OCI-LY7 (cell line): ENCODE measurements at regions not wholly inside any gene's neighbourhood (a gene's known extent, or its start where the extent isn't known, plus 50 kb on each side); places are given as distances from the start of the nearest gene placed in this dataset.

Source experiments
- BruUV-seq: library from RNA; stranded (reverse); fragments of 400-500 nt; replicated peaks from 2 replicates; lab custom pipeline; 2021; lab: Mats Ljungman, UMichigan
- CTCF ChIA-PET: fragments of 300-600 bp; sonication (Branson Sonifier 250); formaldehyde crosslinking; loops from one replicate; lab custom pipeline; 2022; ENCODE audit warnings: antibody characterized with exemption; ENCODE audit not compliant: unreplicated experiment; lab: Charles Lee
- POLR2A ChIA-PET: fragments of 300-600 bp; sonication (Branson Sonifier 250); formaldehyde crosslinking; loops from one replicate; lab custom pipeline; 2022; ENCODE audit warnings: antibody characterized with exemption; lab: Charles Lee
- DNase-seq: peaks from one replicate; pipeline ENCODE4 v3.0.0-alpha.2; 2015; ENCODE audit warnings: low spot score
- H2AFZ ChIP-seq: fragments of 200-600 bp; sonication (generic), shearing (Covaris generic); 2 replicates; pipeline ENCODE4 v1.6.1; 2014; ENCODE audit warnings: mild to moderate bottlenecking, antibody characterized with exemption, low read length, moderate library complexity
- H3K27ac ChIP-seq: fragments of 200-600 bp; sonication (generic); 2 replicates; pipeline ENCODE4 v1.5.1; 2014; ENCODE audit warnings: mixed run types, low read depth, mild to moderate bottlenecking, moderate library complexity, low read length, inconsistent platforms; ENCODE audit not compliant: poor library complexity, severe bottlenecking
- H3K36me3 ChIP-seq: fragments of 200-600 bp; sonication (generic); 2 replicates; pipeline ENCODE4 v1.6.1; 2014; ENCODE audit warnings: mild to moderate bottlenecking, antibody characterized with exemption, low read length, moderate library complexity, mixed read lengths; ENCODE audit not compliant: insufficient read depth
- H3K4me1 ChIP-seq: fragments of 200-600 bp; sonication (generic); 2 replicates; pipeline ENCODE4 v1.5.1; 2014; ENCODE audit warnings: mild to moderate bottlenecking, low read length; ENCODE audit not compliant: insufficient read depth, poor library complexity, severe bottlenecking
- H3K4me2 ChIP-seq: fragments of 200-600 bp; sonication (generic); 2 replicates; pipeline ENCODE4 v1.6.1; 2014; ENCODE audit warnings: mild to moderate bottlenecking, low read length
- H3K4me3 ChIP-seq: fragments of 200-600 bp; sonication (generic); 2 replicates; pipeline ENCODE4 v1.5.1; 2014; ENCODE audit warnings: mild to moderate bottlenecking, low read depth, low read length; ENCODE audit not compliant: poor library complexity, severe bottlenecking
- H3K79me2 ChIP-seq: fragments of 200-600 bp; sonication (generic); 2 replicates; pipeline ENCODE4 v1.6.1; 2016; ENCODE audit warnings: low read depth, mild to moderate bottlenecking, low read length, moderate library complexity, mixed read lengths; ENCODE audit not compliant: insufficient read depth
- H3K9me2 ChIP-seq: fragments of 200-600 bp; sonication (generic); 2 replicates; pipeline ENCODE4 v1.6.1; 2016; ENCODE audit warnings: mild to moderate bottlenecking, low read length, mixed read lengths; ENCODE audit not compliant: insufficient read depth
- H3K9me3 ChIP-seq: fragments of 200-600 bp; sonication (generic); 2 replicates; pipeline ENCODE4 v1.6.1; 2014; ENCODE audit warnings: mild to moderate bottlenecking, mixed run types, low read length, mixed read lengths
- H4K20me1 ChIP-seq: fragments of 200-600 bp; sonication (generic); 2 replicates; pipeline ENCODE4 v1.6.1; 2014; ENCODE audit warnings: mild to moderate bottlenecking, antibody characterized with exemption, low read length, moderate library complexity, mixed read lengths; ENCODE audit not compliant: insufficient read depth
- EZH2phosphoT487 ChIP-seq: fragments of 200-600 bp; sonication (generic); IDR thresholded peaks from 2 replicates; pipeline ENCODE4 v1.6.1; 2018; ENCODE audit warnings: low read depth, borderline replicate concordance, mild to moderate bottlenecking, mixed run types, antibody characterized with exemption, low read length, moderate library complexity, mixed read lengths
- intact Hi-C: fragments of 100-400 bp; cut with micrococcal nuclease; formaldehyde crosslinking; loops from one replicate; pipeline ENCODE4 v1.10.0; 2022; ENCODE audit not compliant: unreplicated experiment
- TF ChIP-seq, protein P1 (sequence below): fragments of 200-600 bp; sonication (generic); conservative IDR thresholded peaks from 2 replicates; pipeline ENCODE4 v1.5.1; 2014; ENCODE audit warnings: mild to moderate bottlenecking, antibody characterized with exemption, low read length, moderate library complexity, mixed read lengths

GRCh38 chr12:45540661-45541341, 188.7 kb upstream of the ARID2 start:
- Histone ChIP-seq H3K79me2 (no peaks in the 10 kb centered on the region), H2AFZ (no peak overlapping the region), H3K27ac (no peak overlapping the region), H3K9me2 (no peaks in the 10 kb centered on the region), H3K4me1 (no peaks in the 10 kb centered on the region), H3K36me3 (no peaks in the 10 kb centered on the region), H3K4me3 (no peak overlapping the region), H4K20me1 (no peaks in the 10 kb centered on the region), H3K9me3 (no peaks in the 10 kb centered on the region), H3K4me2 (no peak overlapping the region)
- DNase-seq, result no peak
- intact Hi-C loops, result loop anchor here (5.0 to 10.0 kb wide), 3 partner anchors 184 to 466 kb away; partner anchors contain the start of gene ARID2
- ChIA-PET POLR2A (no interaction called here), CTCF (no interaction called here)
- no TSS peak for BruUV-seq
- TF ChIP-seq EZH2phosphoT487, result no peak

- H3K4me3 ChIP-seq, result no peak overlapping the region
- H3K27ac ChIP-seq, result no peak overlapping the region
- H3K9me2 ChIP-seq, result no peaks in the 10 kb centered on the region
- no peaks in the 10 kb centered on the region for H3K36me3 ChIP-seq
- no peaks in the 10 kb centered on the region for H4K20me1 ChIP-seq
- no TSS peak for BruUV-seq
- TF ChIP-seq, protein P1, sequence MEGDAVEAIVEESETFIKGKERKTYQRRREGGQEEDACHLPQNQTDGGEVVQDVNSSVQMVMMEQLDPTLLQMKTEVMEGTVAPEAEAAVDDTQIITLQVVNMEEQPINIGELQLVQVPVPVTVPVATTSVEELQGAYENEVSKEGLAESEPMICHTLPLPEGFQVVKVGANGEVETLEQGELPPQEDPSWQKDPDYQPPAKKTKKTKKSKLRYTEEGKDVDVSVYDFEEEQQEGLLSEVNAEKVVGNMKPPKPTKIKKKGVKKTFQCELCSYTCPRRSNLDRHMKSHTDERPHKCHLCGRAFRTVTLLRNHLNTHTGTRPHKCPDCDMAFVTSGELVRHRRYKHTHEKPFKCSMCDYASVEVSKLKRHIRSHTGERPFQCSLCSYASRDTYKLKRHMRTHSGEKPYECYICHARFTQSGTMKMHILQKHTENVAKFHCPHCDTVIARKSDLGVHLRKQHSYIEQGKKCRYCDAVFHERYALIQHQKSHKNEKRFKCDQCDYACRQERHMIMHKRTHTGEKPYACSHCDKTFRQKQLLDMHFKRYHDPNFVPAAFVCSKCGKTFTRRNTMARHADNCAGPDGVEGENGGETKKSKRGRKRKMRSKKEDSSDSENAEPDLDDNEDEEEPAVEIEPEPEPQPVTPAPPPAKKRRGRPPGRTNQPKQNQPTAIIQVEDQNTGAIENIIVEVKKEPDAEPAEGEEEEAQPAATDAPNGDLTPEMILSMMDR, result peak; percentile 91
- no peak for TF ChIP-seq EZH2phosphoT487
- H3K79me2 ChIP-seq, result no peaks in the 10 kb centered on the region
- H3K9me3 ChIP-seq, result no peaks in the 10 kb centered on the region
- intact Hi-C loops, result loop anchor here (5.0 to 10.0 kb wide), 3 partner anchors 181 to 463 kb away; partner anchors contain the start of gene ARID2
- ChIA-PET CTCF (interaction anchor here (0.5 kb wide), 1 partner anchor 358 kb away, joined by 3 read pairs; no protein-coding TSS in a partner anchor), POLR2A (interaction anchor here (0.6 to 1.9 kb wide), 5 partner anchors 9 to 251 kb away, joined by 3 to 5 read pairs (median 3); no protein-coding TSS in a partner anchor)
- no peak overlapping the region for H3K4me2 ChIP-seq
- 0 out of 2 replicates have a peak overlapping the region, but pooled peaks have one; percentile 33 for H2AFZ ChIP-seq
- DNase-seq, result peak; percentile 67
- H3K4me1 ChIP-seq, result no peaks in the 10 kb centered on the region
Measured at GRCh38 chr12:45543887-45544286, 185.6 kb upstream of the ARID2 start.

DNA sequence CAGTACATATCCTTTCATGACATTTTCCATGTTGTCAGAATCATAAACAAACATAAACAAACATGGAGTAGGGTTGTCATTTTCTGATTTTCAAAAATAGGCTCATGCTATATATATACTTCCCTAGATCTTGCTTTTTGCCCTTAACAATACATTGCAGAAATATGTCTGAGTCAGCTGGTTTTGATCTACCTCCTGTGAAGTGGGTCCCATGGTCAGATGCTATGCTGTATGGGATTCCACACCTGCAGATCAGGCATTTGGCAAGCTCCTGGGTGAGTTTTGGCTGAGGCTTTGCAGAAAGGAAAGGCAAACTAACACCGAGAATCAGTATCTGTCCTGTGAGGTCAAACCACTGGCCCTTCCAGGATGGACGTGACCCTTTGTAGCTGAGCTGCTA, 183.0 kb upstream of the ARID2 start:
- H3K4me1 ChIP-seq, result no peaks in the 10 kb centered on the region
- intact Hi-C loops, result loop anchor here (10.0 kb wide), 2 partner anchors 178 to 368 kb away; partner anchors contain the start of gene ARID2
- ChIA-PET CTCF (interaction anchor here (0.6 kb wide), 1 partner anchor 36 kb away, joined by 5 read pairs; no protein-coding TSS in a partner anchor), POLR2A (no interaction called here)
- H3K27ac ChIP-seq, result no peak overlapping the region
- no peak for DNase-seq
- no TSS peak for BruUV-seq
- H3K4me3 ChIP-seq, result no peak overlapping the region
- TF ChIP-seq, protein P1, result no peak
- TF ChIP-seq EZH2phosphoT487, result no peak
- H3K36me3 ChIP-seq, result no peaks in the 10 kb centered on the region
- no peak overlapping the region for H3K4me2 ChIP-seq
- H3K9me3 ChIP-seq, result no peaks in the 10 kb centered on the region
- H3K9me2 ChIP-seq, result no peaks in the 10 kb centered on the region
- H2AFZ ChIP-seq, result no peak overlapping the region
- H4K20me1 ChIP-seq, result no peaks in the 10 kb centered on the region
- H3K79me2 ChIP-seq, result no peaks in the 10 kb centered on the region
